ENCODE measurements at regions not wholly inside any gene's neighbourhood (a gene's known extent, or its start where the extent isn't known, plus 50 kb on each side); places are given as distances from the start of the nearest gene placed in this dataset.

DNA sequence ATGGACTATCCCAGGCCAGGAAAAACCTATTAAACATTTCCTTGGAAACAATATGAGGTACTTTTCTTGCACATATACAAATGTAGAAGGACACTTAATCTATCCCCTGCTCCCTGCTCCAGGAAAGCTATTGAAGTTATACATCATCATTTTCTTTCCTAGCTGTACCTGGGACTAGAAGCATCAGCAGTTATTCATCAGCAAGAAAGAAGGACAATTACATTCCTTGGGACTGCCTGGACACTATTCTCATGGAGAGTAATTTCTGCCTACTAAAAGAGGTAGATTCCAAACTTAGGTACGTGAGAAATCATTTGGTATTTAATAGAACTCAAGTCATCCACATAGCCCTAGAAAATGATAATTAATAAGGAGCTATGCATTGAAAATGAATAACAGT is 51.0 kb upstream of the PICALM start:
- TF ChIP-seq, protein P1, sequence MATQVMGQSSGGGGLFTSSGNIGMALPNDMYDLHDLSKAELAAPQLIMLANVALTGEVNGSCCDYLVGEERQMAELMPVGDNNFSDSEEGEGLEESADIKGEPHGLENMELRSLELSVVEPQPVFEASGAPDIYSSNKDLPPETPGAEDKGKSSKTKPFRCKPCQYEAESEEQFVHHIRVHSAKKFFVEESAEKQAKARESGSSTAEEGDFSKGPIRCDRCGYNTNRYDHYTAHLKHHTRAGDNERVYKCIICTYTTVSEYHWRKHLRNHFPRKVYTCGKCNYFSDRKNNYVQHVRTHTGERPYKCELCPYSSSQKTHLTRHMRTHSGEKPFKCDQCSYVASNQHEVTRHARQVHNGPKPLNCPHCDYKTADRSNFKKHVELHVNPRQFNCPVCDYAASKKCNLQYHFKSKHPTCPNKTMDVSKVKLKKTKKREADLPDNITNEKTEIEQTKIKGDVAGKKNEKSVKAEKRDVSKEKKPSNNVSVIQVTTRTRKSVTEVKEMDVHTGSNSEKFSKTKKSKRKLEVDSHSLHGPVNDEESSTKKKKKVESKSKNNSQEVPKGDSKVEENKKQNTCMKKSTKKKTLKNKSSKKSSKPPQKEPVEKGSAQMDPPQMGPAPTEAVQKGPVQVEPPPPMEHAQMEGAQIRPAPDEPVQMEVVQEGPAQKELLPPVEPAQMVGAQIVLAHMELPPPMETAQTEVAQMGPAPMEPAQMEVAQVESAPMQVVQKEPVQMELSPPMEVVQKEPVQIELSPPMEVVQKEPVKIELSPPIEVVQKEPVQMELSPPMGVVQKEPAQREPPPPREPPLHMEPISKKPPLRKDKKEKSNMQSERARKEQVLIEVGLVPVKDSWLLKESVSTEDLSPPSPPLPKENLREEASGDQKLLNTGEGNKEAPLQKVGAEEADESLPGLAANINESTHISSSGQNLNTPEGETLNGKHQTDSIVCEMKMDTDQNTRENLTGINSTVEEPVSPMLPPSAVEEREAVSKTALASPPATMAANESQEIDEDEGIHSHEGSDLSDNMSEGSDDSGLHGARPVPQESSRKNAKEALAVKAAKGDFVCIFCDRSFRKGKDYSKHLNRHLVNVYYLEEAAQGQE (IDR thresholded peaks at IDR 0.05; ENCODE audit: insufficient read depth in 1 of 2, low read depth in 2 of 2, low read length in 1 of 2), result no peak
- TF ChIP-seq SIN3A (IDR thresholded peaks at IDR 0.05; ENCODE audit: borderline replicate concordance, insufficient read depth, low read depth, low read length), result no peak
- TF ChIP-seq, protein P2, sequence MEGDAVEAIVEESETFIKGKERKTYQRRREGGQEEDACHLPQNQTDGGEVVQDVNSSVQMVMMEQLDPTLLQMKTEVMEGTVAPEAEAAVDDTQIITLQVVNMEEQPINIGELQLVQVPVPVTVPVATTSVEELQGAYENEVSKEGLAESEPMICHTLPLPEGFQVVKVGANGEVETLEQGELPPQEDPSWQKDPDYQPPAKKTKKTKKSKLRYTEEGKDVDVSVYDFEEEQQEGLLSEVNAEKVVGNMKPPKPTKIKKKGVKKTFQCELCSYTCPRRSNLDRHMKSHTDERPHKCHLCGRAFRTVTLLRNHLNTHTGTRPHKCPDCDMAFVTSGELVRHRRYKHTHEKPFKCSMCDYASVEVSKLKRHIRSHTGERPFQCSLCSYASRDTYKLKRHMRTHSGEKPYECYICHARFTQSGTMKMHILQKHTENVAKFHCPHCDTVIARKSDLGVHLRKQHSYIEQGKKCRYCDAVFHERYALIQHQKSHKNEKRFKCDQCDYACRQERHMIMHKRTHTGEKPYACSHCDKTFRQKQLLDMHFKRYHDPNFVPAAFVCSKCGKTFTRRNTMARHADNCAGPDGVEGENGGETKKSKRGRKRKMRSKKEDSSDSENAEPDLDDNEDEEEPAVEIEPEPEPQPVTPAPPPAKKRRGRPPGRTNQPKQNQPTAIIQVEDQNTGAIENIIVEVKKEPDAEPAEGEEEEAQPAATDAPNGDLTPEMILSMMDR (IDR thresholded peaks at IDR 0.05), result no peak
- no peak for TF ChIP-seq POLR2AphosphoS5 (IDR thresholded peaks at IDR 0.05; ENCODE audit: low read depth, low read length)

Data from Panc1 (cell line).